Suprapubic skin (tissue), 3 donors: ENCODE measurements at regions not wholly inside any gene's neighbourhood (a gene's known extent, or its start where the extent isn't known, plus 50 kb on each side); places are given as distances from the start of the nearest gene placed in this dataset.

ENCODE experiments used
- CTCF ChIP-seq, 2 donors: fragments of 200-600 bp in 1 of 2; fragments of 450-650 bp in 1 of 2; sonication (generic) in 1 of 2; IDR thresholded peaks; one replicate each; pipeline ENCODE4 v1.5.1; 2016 to 2019; ENCODE audit warnings: antibody characterized with exemption in 2 of 2, mild to moderate bottlenecking in 1 of 2, moderate library complexity in 1 of 2
- POLR2A ChIP-seq, 2 donors: fragments of 450-650 bp; IDR thresholded peaks; one replicate each; pipeline ENCODE4 v1.6.1; 2017; ENCODE audit warnings: antibody characterized with exemption in 2 of 2, mild to moderate bottlenecking in 2 of 2, moderate library complexity in 2 of 2

GRCh38 chr6:766625-767024 lies 73.7 kb upstream of the EXOC2 start:
- TF ChIP-seq CTCF (IDR thresholded peaks at IDR 0.05) (no peak), POLR2A (IDR thresholded peaks at IDR 0.05) (no peak)
